Activated T-helper 17 cell treated with anti-CD3 and anti-CD28 coated beads, Interleukin-2, amount 50 U/mL, for 72 hours (primary cell): ENCODE measurements at regions not wholly inside any gene's neighbourhood (a gene's known extent, or its start where the extent isn't known, plus 50 kb on each side); places are given as distances from the start of the nearest gene placed in this dataset.
"Not testable (repeated sequence)": the region's sequence is repeated elsewhere in the genome, so short reads cannot be mapped to it uniquely, and the experiment has no call there.

ENCODE experiments used
- ATAC-seq: fragments of 150-1000 bp; cut with Tn5 transposase; replicated peaks from 2 replicates; pipeline ENCODE4 v1.10.0; 2021; ENCODE audit warnings: mild to moderate bottlenecking, moderate library complexity
- H3K27ac Mint-ChIP-seq: one replicate; pipeline ENCODE4 v1.8.0; 2022; ENCODE audit warnings: mixed read lengths
- H3K27me3 Mint-ChIP-seq: one replicate; pipeline ENCODE4 v1.8.0; 2022; ENCODE audit warnings: mixed read lengths
- H3K36me3 Mint-ChIP-seq: one replicate; pipeline ENCODE4 v1.8.0; 2022; ENCODE audit warnings: low read depth, mild to moderate bottlenecking, mixed read lengths
- H3K4me1 Mint-ChIP-seq: one replicate; pipeline ENCODE4 v1.8.0; 2022; ENCODE audit warnings: mixed read lengths
- H3K4me3 Mint-ChIP-seq: one replicate; pipeline ENCODE4 v1.8.0; 2022; ENCODE audit warnings: mild to moderate bottlenecking, mixed read lengths
- H3K9me3 Mint-ChIP-seq: one replicate; pipeline ENCODE4 v1.8.0; 2022; ENCODE audit warnings: mixed read lengths

- Mint-ChIP-seq H3K9me3 (no peaks in the 10 kb centered on the region), H3K4me3 (no peak overlapping the region), H3K4me1 (no peaks in the 10 kb centered on the region), H3K27me3 (no peaks in the 10 kb centered on the region), H3K27ac (no peak overlapping the region), H3K36me3 (no peaks in the 10 kb centered on the region)
- no peak for ATAC-seq
Measured at GRCh38 chr14:30159374-30159773, 231.7 kb upstream of the PRKD1 start.

GRCh38 chr14:30160608-30161007 lies 233.0 kb upstream of the PRKD1 start:
- Mint-ChIP-seq H3K4me3 (no peak overlapping the region), H3K27me3 (no peaks in the 10 kb centered on the region), H3K27ac (no peak overlapping the region), H3K9me3 (no peaks in the 10 kb centered on the region), H3K36me3 (no peaks in the 10 kb centered on the region), H3K4me1 (no peaks in the 10 kb centered on the region)
- ATAC-seq, result no peak

GRCh38 chr14:30162066-30162465 lies 234.4 kb upstream of the PRKD1 start:
- H3K27me3 Mint-ChIP-seq, result no peaks in the 10 kb centered on the region
- no peak overlapping the region for H3K4me3 Mint-ChIP-seq
- H3K9me3 Mint-ChIP-seq, result no peaks in the 10 kb centered on the region
- ATAC-seq, result no peak
- H3K4me1 Mint-ChIP-seq, result no peaks in the 10 kb centered on the region
- no peaks in the 10 kb centered on the region for H3K36me3 Mint-ChIP-seq
- H3K27ac Mint-ChIP-seq, result no peak overlapping the region

GRCh38 chr14:30165255-30165654 lies 237.6 kb upstream of the PRKD1 start:
- no peaks in the 10 kb centered on the region for H3K27me3 Mint-ChIP-seq
- ATAC-seq, result no peak
- H3K36me3 Mint-ChIP-seq, result no peaks in the 10 kb centered on the region
- H3K9me3 Mint-ChIP-seq, result peaks cover 12% of the 10 kb centered on the region
- no peak overlapping the region for H3K27ac Mint-ChIP-seq
- H3K4me1 Mint-ChIP-seq, result no peaks in the 10 kb centered on the region
- no peak overlapping the region for H3K4me3 Mint-ChIP-seq

GRCh38 chr14:30177781-30178180 lies 250.1 kb upstream of the PRKD1 start:
- H3K36me3 Mint-ChIP-seq, result no peaks in the 10 kb centered on the region
- ATAC-seq, result no peak
- no peaks in the 10 kb centered on the region for H3K4me1 Mint-ChIP-seq
- peaks cover 8% of the 10 kb centered on the region for H3K9me3 Mint-ChIP-seq
- no peak overlapping the region for H3K4me3 Mint-ChIP-seq
- H3K27me3 Mint-ChIP-seq, result no peaks in the 10 kb centered on the region
- H3K27ac Mint-ChIP-seq, result no peak overlapping the region

- Mint-ChIP-seq H3K4me3 (no peak overlapping the region), H3K9me3 (peaks cover 12% of the 10 kb centered on the region), H3K4me1 (no peaks in the 10 kb centered on the region), H3K36me3 (no peaks in the 10 kb centered on the region), H3K27ac (no peak overlapping the region), H3K27me3 (no peaks in the 10 kb centered on the region)
- ATAC-seq, result no peak
Measured at GRCh38 chr14:30179381-30180130, 251.9 kb upstream of the PRKD1 start.

- H3K4me3 Mint-ChIP-seq, result no peak overlapping the region
- H3K4me1 Mint-ChIP-seq, result no peaks in the 10 kb centered on the region
- no peak for ATAC-seq
- peaks cover 12% of the 10 kb centered on the region for H3K9me3 Mint-ChIP-seq
- no peaks in the 10 kb centered on the region for H3K36me3 Mint-ChIP-seq
- H3K27me3 Mint-ChIP-seq, result no peaks in the 10 kb centered on the region
- H3K27ac Mint-ChIP-seq, result no peak overlapping the region
Measured at GRCh38 chr14:30180219-30180618, 252.6 kb upstream of the PRKD1 start.

- H3K27ac Mint-ChIP-seq, result no peak overlapping the region
- peaks cover 8% of the 10 kb centered on the region for H3K9me3 Mint-ChIP-seq
- no peak for ATAC-seq
- H3K27me3 Mint-ChIP-seq, result no peaks in the 10 kb centered on the region
- H3K36me3 Mint-ChIP-seq, result no peaks in the 10 kb centered on the region
- H3K4me3 Mint-ChIP-seq, result no peak overlapping the region
- H3K4me1 Mint-ChIP-seq, result no peaks in the 10 kb centered on the region
Measured at GRCh38 chr14:30185832-30186231, 258.2 kb upstream of the PRKD1 start.

GRCh38 chr14:30191639-30192279 lies 264.1 kb upstream of the PRKD1 start:
- Mint-ChIP-seq H3K4me3 (no peak overlapping the region), H3K9me3 (peaks cover 8% of the 10 kb centered on the region), H3K27me3 (no peaks in the 10 kb centered on the region), H3K36me3 (no peaks in the 10 kb centered on the region), H3K4me1 (no peaks in the 10 kb centered on the region), H3K27ac (no peak overlapping the region)
- ATAC-seq, result no peak

GRCh38 chr14:30193101-30193500 lies 265.5 kb upstream of the PRKD1 start:
- Mint-ChIP-seq H3K27ac (no peak overlapping the region), H3K27me3 (no peaks in the 10 kb centered on the region), H3K36me3 (no peaks in the 10 kb centered on the region), H3K4me1 (no peaks in the 10 kb centered on the region), H3K4me3 (no peak overlapping the region), H3K9me3 (peaks cover 8% of the 10 kb centered on the region)
- ATAC-seq, result no peak

- H3K27me3 Mint-ChIP-seq, result no peaks in the 10 kb centered on the region
- H3K4me1 Mint-ChIP-seq, result no peaks in the 10 kb centered on the region
- no peak overlapping the region for H3K27ac Mint-ChIP-seq
- no peak for ATAC-seq
- peaks cover 8% of the 10 kb centered on the region for H3K9me3 Mint-ChIP-seq
- no peaks in the 10 kb centered on the region for H3K36me3 Mint-ChIP-seq
- no peak overlapping the region for H3K4me3 Mint-ChIP-seq
Measured at GRCh38 chr14:30193845-30194501, 266.3 kb upstream of the PRKD1 start.

- Mint-ChIP-seq H3K4me3 (no peak overlapping the region), H3K9me3 (peaks cover 8% of the 10 kb centered on the region), H3K4me1 (no peaks in the 10 kb centered on the region), H3K27ac (no peak overlapping the region), H3K27me3 (no peaks in the 10 kb centered on the region), H3K36me3 (no peaks in the 10 kb centered on the region)
- ATAC-seq, result no peak
Measured at GRCh38 chr14:30194741-30195148, 267.1 kb upstream of the PRKD1 start.

- no peaks in the 10 kb centered on the region for H3K36me3 Mint-ChIP-seq
- no peaks in the 10 kb centered on the region for H3K4me1 Mint-ChIP-seq
- no peak overlapping the region for H3K27ac Mint-ChIP-seq
- H3K9me3 Mint-ChIP-seq, result peaks cover 4% of the 10 kb centered on the region
- no peak for ATAC-seq
- H3K27me3 Mint-ChIP-seq, result no peaks in the 10 kb centered on the region
- no peak overlapping the region for H3K4me3 Mint-ChIP-seq
Measured at GRCh38 chr14:30195941-30196340, 268.3 kb upstream of the PRKD1 start.

- Mint-ChIP-seq H3K27me3 (no peaks in the 10 kb centered on the region), H3K4me3 (no peak overlapping the region)
- ATAC-seq, result no peak
Measured at GRCh38 chr14:30196861-30197260, 269.2 kb upstream of the PRKD1 start.

GRCh38 chr14:30198720-30199119 lies 271.1 kb upstream of the PRKD1 start:
- H3K27ac Mint-ChIP-seq, H3K4me3 Mint-ChIP-seq, ATAC-seq, H3K36me3 Mint-ChIP-seq, H3K9me3 Mint-ChIP-seq, H3K27me3 Mint-ChIP-seq, H3K4me1 Mint-ChIP-seq: not testable (repeated sequence)

More at GRCh38 chr14:30196861-30197260, 269.2 kb upstream of the PRKD1 start:
- peaks cover 4% of the 10 kb centered on the region for H3K9me3 Mint-ChIP-seq
- no peaks in the 10 kb centered on the region for H3K4me1 Mint-ChIP-seq
- no peaks in the 10 kb centered on the region for H3K36me3 Mint-ChIP-seq
- no peak overlapping the region for H3K27ac Mint-ChIP-seq
